NT2/D1 (cell line): ENCODE measurements at regions not wholly inside any gene's neighbourhood (a gene's known extent, or its start where the extent isn't known, plus 50 kb on each side); places are given as distances from the start of the nearest gene placed in this dataset.

Source experiments
- DNase-seq: peaks from one replicate; pipeline ENCODE4 v3.0.0-alpha.2; 2011; ENCODE audit warnings: low read depth, low spot score
- H3K27me3 ChIP-seq: 2 replicates; pipeline ENCODE4 v1.6.0; 2011; ENCODE audit warnings: mild to moderate bottlenecking; ENCODE audit not compliant: insufficient read length, insufficient read depth
- H3K36me3 ChIP-seq: 2 replicates; pipeline ENCODE4 v1.6.1; 2011; ENCODE audit warnings: mild to moderate bottlenecking, low read length, mixed read lengths; ENCODE audit not compliant: insufficient read depth, insufficient read length
- H3K4me1 ChIP-seq: 2 replicates; pipeline ENCODE4 v1.5.1; 2011; ENCODE audit not compliant: insufficient read depth, insufficient read length
- H3K4me3 ChIP-seq: 2 replicates; pipeline ENCODE4 v1.5.1; 2011; ENCODE audit warnings: low read depth; ENCODE audit not compliant: insufficient read length
- H3K9ac ChIP-seq: 2 replicates; pipeline ENCODE4 v1.6.0; 2011; ENCODE audit warnings: low read depth; ENCODE audit not compliant: insufficient read length
- H3K9me3 ChIP-seq: 2 replicates; pipeline ENCODE4 v1.5.1; 2011; ENCODE audit warnings: mild to moderate bottlenecking, low read length; ENCODE audit not compliant: insufficient read depth
- SUZ12 ChIP-seq: IDR thresholded peaks from 2 replicates; pipeline ENCODE4 v1.6.1; 2011; ENCODE audit not compliant: insufficient read length, insufficient read depth; ENCODE audit errors: extremely low read depth
- YY1 ChIP-seq: IDR thresholded peaks from 2 replicates; pipeline ENCODE4 v1.6.1; 2011; ENCODE audit not compliant: insufficient read length, insufficient read depth
- ZNF274 ChIP-seq: IDR thresholded peaks from 2 replicates; pipeline ENCODE4 v1.6.1; 2011; ENCODE audit warnings: mild to moderate bottlenecking, low read depth, low read length

- DNase-seq = no peak
- TF ChIP-seq ZNF274 (no peak), SUZ12 (no peak), YY1 (no peak)
- Histone ChIP-seq H3K9me3 (no peaks in the 10 kb centered on the region), H3K9ac (no peak overlapping the region), H3K27me3 (no peaks in the 10 kb centered on the region), H3K4me3 (no peak overlapping the region), H3K4me1 (no peaks in the 10 kb centered on the region), H3K36me3 (no peaks in the 10 kb centered on the region)
These were observed 622.7 kb downstream of the RAPGEF2 start for GRCh38 chr4:159725571-159725970.

- no peaks in the 10 kb centered on the region for H3K36me3 ChIP-seq
- H3K27me3 ChIP-seq = no peaks in the 10 kb centered on the region
- H3K4me1 ChIP-seq = peaks cover 1% of the 10 kb centered on the region
- H3K4me3 ChIP-seq = no peak overlapping the region
- no peaks in the 10 kb centered on the region for H3K9me3 ChIP-seq
- TF ChIP-seq SUZ12 (no peak), ZNF274 (no peak), YY1 (no peak)
- H3K9ac ChIP-seq = no peak overlapping the region
- peak; percentile 5 for DNase-seq
These were observed 632.7 kb downstream of the RAPGEF2 start for GRCh38 chr4:159735281-159736207.

- H3K4me3 ChIP-seq = no peak overlapping the region
- TF ChIP-seq ZNF274 = no peak
- TF ChIP-seq YY1 = no peak
- TF ChIP-seq SUZ12 = no peak
- H3K9me3 ChIP-seq = no peaks in the 10 kb centered on the region
- peaks cover 1% of the 10 kb centered on the region for H3K4me1 ChIP-seq
- no peaks in the 10 kb centered on the region for H3K36me3 ChIP-seq
- H3K27me3 ChIP-seq = no peaks in the 10 kb centered on the region
- no peak for DNase-seq
- H3K9ac ChIP-seq = no peak overlapping the region
These were observed 633.5 kb downstream of the RAPGEF2 start for GRCh38 chr4:159736411-159736810.

GRCh38 chr4:159743971-159744370 lies 641.1 kb downstream of the RAPGEF2 start:
- no peaks in the 10 kb centered on the region for H3K4me1 ChIP-seq
- H3K27me3 ChIP-seq = no peaks in the 10 kb centered on the region
- H3K36me3 ChIP-seq = no peaks in the 10 kb centered on the region
- no peak for TF ChIP-seq ZNF274
- no peak for TF ChIP-seq SUZ12
- no peak for TF ChIP-seq YY1
- no peaks in the 10 kb centered on the region for H3K9me3 ChIP-seq
- DNase-seq = no peak
- H3K9ac ChIP-seq = no peak overlapping the region
- no peak overlapping the region for H3K4me3 ChIP-seq

- Histone ChIP-seq H3K27me3 (no peaks in the 10 kb centered on the region), H3K4me1 (no peaks in the 10 kb centered on the region), H3K4me3 (no peak overlapping the region), H3K9ac (no peak overlapping the region), H3K36me3 (no peaks in the 10 kb centered on the region), H3K9me3 (no peaks in the 10 kb centered on the region)
- no peak for TF ChIP-seq YY1
- no peak for TF ChIP-seq ZNF274
- no peak for TF ChIP-seq SUZ12
- DNase-seq = no peak
These were observed 645.1 kb downstream of the RAPGEF2 start for GRCh38 chr4:159747983-159748382.

- H3K9me3 ChIP-seq = no peaks in the 10 kb centered on the region
- H3K9ac ChIP-seq = no peak overlapping the region
- no peaks in the 10 kb centered on the region for H3K4me1 ChIP-seq
- TF ChIP-seq SUZ12 (no peak), YY1 (no peak), ZNF274 (no peak)
- H3K4me3 ChIP-seq = no peak overlapping the region
- no peaks in the 10 kb centered on the region for H3K36me3 ChIP-seq
- no peaks in the 10 kb centered on the region for H3K27me3 ChIP-seq
- DNase-seq = no peak
These were observed 646.1 kb downstream of the RAPGEF2 start for GRCh38 chr4:159748834-159749444.

GRCh38 chr4:159757499-159757898 lies 654.6 kb downstream of the RAPGEF2 start:
- Histone ChIP-seq H3K9me3 (no peaks in the 10 kb centered on the region; the same call in 1 of the 2 replicates), H3K9ac (no peak overlapping the region), H3K4me3 (no peak overlapping the region), H3K27me3 (no peaks in the 10 kb centered on the region), H3K36me3 (no peaks in the 10 kb centered on the region), H3K4me1 (no peaks in the 10 kb centered on the region)
- no peak for DNase-seq
- TF ChIP-seq SUZ12 = no peak
- no peak for TF ChIP-seq ZNF274
- TF ChIP-seq YY1 = no peak
